KMS-11 (cell line): ENCODE measurements at regions not wholly inside any gene's neighbourhood (a gene's known extent, or its start where the extent isn't known, plus 50 kb on each side); places are given as distances from the start of the nearest gene placed in this dataset.

Source experiments
- H2AFZ ChIP-seq: fragments of 200-600 bp; sonication (generic); 2 replicates; pipeline ENCODE4 v1.6.1; 2016; ENCODE audit warnings: antibody characterized with exemption, mixed run types, low read depth
- H3K27ac ChIP-seq: fragments of 200-600 bp; sonication (generic); 2 replicates; pipeline ENCODE4 v1.6.1; 2016; ENCODE audit warnings: mild to moderate bottlenecking, mixed run types
- H3K27me3 ChIP-seq: fragments of 200-600 bp; sonication (generic); 2 replicates; pipeline ENCODE4 v1.6.1; 2017; ENCODE audit warnings: mild to moderate bottlenecking, low read depth, mixed run types, moderate library complexity; ENCODE audit not compliant: insufficient read depth
- H3K36me3 ChIP-seq: fragments of 200-600 bp; sonication (generic); 2 replicates; pipeline ENCODE4 v1.6.1; 2017; ENCODE audit warnings: mild to moderate bottlenecking, mixed run types; ENCODE audit not compliant: insufficient read depth
- H3K4me1 ChIP-seq: fragments of 200-600 bp; sonication (generic); 2 replicates; pipeline ENCODE4 v1.6.1; 2016; ENCODE audit warnings: mild to moderate bottlenecking, low read depth, mixed run types; ENCODE audit not compliant: poor library complexity, severe bottlenecking
- H3K4me2 ChIP-seq: fragments of 200-600 bp; sonication (generic); 2 replicates; pipeline ENCODE4 v1.7.0; 2016; ENCODE audit warnings: mild to moderate bottlenecking, mixed run types
- H3K4me3 ChIP-seq: fragments of 200-600 bp; sonication (generic); IDR thresholded peaks from 2 replicates; pipeline ENCODE4 v1.6.1; 2017; ENCODE audit warnings: low read depth, low read length, mixed read lengths; ENCODE audit not compliant: insufficient read depth
- H3K79me2 ChIP-seq: fragments of 200-600 bp; sonication (generic); 2 replicates; pipeline ENCODE4 v1.6.1; 2016; ENCODE audit warnings: low read depth, mixed run types; ENCODE audit not compliant: insufficient read depth
- H3K9ac ChIP-seq: fragments of 200-600 bp; sonication (generic); 2 replicates; pipeline ENCODE4 v1.6.1; 2016; ENCODE audit warnings: mild to moderate bottlenecking, mixed run types
- H4K20me1 ChIP-seq: fragments of 200-600 bp; sonication (generic); 2 replicates; pipeline ENCODE4 v1.6.1; 2016; ENCODE audit warnings: mild to moderate bottlenecking, mixed run types; ENCODE audit not compliant: insufficient read depth
- CTCF ChIP-seq: fragments of 200-600 bp; sonication (generic); conservative IDR thresholded peaks from 2 replicates; pipeline ENCODE4 v1.6.1; 2017; ENCODE audit warnings: low read depth, mild to moderate bottlenecking, antibody characterized with exemption, low read length, moderate library complexity, mixed read lengths

DNA sequence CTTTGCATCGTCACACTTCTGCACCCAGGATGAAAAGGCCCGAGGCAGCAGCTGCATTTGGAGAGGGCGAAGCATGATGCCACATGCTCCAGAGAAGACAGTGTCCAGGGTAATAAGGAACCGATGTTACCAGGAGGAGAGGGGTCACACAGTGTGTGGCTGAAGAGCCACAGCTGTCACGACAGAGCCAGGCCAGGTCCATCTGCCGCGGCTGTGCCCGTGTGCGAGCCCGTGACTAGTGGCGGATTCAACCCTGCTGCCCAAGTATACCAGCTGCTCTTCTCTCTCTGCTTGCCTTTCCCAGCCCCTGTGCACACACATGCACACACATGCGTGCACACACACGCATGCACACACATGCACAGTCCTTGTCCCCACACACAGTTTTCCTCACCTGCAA lies 1432.5 kb downstream of the BRD1 start:
- Histone ChIP-seq H3K27ac (no peak overlapping the region), H4K20me1 (no peaks in the 10 kb centered on the region), H2AFZ (no peak overlapping the region), H3K4me2 (no peak overlapping the region), H3K36me3 (no peaks in the 10 kb centered on the region), H3K27me3 (no peaks in the 10 kb centered on the region), H3K4me3 (no peak overlapping the region), H3K4me1 (no peaks in the 10 kb centered on the region), H3K9ac (no peak overlapping the region), H3K79me2 (no peaks in the 10 kb centered on the region)
- TF ChIP-seq CTCF = no peak

DNA sequence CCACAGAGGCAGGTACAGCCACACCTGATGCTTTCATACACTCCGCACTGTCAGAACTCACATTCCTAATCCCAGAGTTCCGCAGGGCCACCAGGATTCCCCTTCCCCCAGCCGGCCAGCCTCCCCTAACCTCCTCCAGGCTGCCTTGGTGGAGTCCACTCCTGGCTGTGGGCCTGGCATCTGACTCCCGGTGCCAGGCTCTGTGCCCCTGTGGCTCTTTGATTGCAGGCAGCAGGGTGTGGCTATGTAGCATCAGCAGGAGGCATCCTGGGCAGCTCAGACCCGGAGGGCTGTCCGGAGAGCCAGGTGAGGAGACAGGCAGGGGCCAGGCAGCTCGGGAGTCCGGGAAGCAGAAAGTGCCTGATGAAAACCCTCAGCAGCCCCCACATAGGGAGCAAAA lies 1432.9 kb downstream of the BRD1 start:
- Histone ChIP-seq H3K27ac (no peak overlapping the region), H4K20me1 (no peaks in the 10 kb centered on the region), H3K27me3 (no peaks in the 10 kb centered on the region), H3K4me2 (no peak overlapping the region), H3K9ac (no peak overlapping the region), H3K79me2 (no peaks in the 10 kb centered on the region), H3K4me1 (no peaks in the 10 kb centered on the region), H2AFZ (no peak overlapping the region), H3K36me3 (no peaks in the 10 kb centered on the region), H3K4me3 (no peak overlapping the region)
- TF ChIP-seq CTCF = no peak

DNA sequence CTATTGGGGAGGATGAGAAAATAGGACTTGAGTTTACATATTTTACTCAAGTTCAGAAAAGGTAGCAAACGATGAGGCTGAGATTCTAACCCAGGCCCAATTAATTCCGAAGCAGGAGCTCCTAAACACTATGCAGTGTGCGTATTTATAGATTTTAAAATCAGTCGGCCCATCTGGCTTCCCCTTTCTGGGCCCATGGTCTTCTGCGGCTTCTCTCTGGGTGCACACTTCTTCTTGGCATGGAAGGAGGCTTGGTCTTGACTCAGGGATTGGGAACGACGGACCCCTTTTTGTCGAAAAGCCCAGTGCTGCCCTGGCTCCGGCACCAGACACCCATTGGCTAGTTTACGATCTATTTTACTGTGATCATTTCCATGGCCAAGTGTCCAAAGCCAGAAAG lies 1433.8 kb downstream of the BRD1 start:
- Histone ChIP-seq H3K27ac (no peak overlapping the region), H3K4me1 (no peaks in the 10 kb centered on the region), H3K4me2 (no peak overlapping the region), H2AFZ (no peak overlapping the region), H3K4me3 (no peak overlapping the region), H3K79me2 (no peaks in the 10 kb centered on the region), H3K9ac (no peak overlapping the region), H3K27me3 (no peaks in the 10 kb centered on the region), H4K20me1 (no peaks in the 10 kb centered on the region), H3K36me3 (no peaks in the 10 kb centered on the region)
- no peak for TF ChIP-seq CTCF

GRCh38 chr22:48393041-48393370 lies 1434.7 kb downstream of the BRD1 start:
- Histone ChIP-seq H3K27ac (no peak overlapping the region), H3K36me3 (no peaks in the 10 kb centered on the region), H3K27me3 (no peaks in the 10 kb centered on the region), H3K4me2 (no peak overlapping the region), H3K4me3 (no peak overlapping the region), H3K79me2 (no peaks in the 10 kb centered on the region), H4K20me1 (no peaks in the 10 kb centered on the region), H2AFZ (no peak overlapping the region), H3K9ac (no peak overlapping the region), H3K4me1 (no peaks in the 10 kb centered on the region)
- no peak for TF ChIP-seq CTCF

DNA sequence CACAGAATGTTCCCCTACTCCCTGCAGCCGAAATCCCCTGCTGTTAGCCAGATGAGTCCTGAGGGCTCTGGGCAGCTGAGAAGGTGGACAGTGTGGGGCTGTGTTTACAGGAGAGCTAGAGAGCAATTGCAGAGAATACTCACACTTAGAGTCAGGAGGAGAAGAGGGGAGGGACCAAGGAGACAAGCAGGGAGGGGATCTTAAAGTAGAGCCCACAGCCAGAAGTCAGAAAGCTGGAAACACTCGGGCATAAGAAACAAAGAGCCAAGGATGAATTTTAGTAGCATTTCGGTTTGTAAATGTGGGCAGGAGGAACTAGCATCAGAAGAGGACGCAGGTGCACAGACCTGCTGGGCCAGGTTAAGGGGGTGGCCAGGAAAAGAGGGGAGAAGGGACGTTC lies 1435.9 kb downstream of the BRD1 start:
- Histone ChIP-seq H3K27me3 (no peaks in the 10 kb centered on the region), H3K4me1 (no peaks in the 10 kb centered on the region), H3K4me3 (no peak overlapping the region), H2AFZ (no peak overlapping the region), H3K36me3 (no peaks in the 10 kb centered on the region), H4K20me1 (no peaks in the 10 kb centered on the region), H3K27ac (no peak overlapping the region), H3K4me2 (no peak overlapping the region), H3K79me2 (no peaks in the 10 kb centered on the region), H3K9ac (no peak overlapping the region)
- TF ChIP-seq CTCF = no peak
